Medulla oblongata (tissue), 1 donor: ENCODE measurements at regions not wholly inside any gene's neighbourhood (a gene's known extent, or its start where the extent isn't known, plus 50 kb on each side); places are given as distances from the start of the nearest gene placed in this dataset.

ENCODE experiments used
- DNase-seq: peaks from one replicate; pipeline ENCODE4 v3.0.0-alpha.2; 2015; ENCODE audit errors: extremely low spot score

DNA sequence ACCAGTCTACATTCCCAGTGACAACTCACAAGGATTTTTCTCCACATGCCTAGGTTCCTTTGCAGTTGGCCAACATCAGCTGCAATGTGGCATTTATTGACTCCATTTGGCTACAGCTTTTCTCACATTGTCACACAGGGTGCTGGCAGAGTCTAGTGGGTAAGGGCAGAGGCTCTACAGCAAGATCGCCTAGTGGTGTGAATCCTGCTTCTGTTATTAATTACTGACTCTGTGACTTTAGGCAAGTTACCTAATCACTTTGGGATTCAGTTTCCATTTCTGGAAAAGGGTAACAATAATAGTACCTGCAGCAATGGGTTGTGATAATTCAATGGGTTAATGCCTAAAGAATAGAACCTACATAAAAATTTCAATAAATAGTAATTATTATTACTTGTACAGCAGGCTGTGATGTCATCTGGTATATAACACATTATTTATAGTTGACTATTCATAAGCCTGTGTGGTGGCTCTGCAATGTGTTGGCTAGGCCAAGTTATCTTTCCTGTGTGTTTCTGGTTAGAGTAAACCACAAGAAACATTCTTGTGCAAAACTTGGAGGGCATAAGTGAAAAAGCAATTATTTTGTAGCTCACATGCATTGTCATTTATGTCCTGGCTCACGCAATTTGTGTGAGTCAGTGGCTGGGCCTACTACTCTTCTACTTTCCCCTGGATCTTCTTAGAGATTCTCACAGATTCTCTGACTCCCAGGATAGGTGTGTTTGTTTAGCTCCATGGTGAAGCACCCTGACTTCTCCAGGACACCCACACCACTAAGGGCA lies 59.5 kb downstream of the PTGS2 start:
- DNase-seq, result no peak

DNA sequence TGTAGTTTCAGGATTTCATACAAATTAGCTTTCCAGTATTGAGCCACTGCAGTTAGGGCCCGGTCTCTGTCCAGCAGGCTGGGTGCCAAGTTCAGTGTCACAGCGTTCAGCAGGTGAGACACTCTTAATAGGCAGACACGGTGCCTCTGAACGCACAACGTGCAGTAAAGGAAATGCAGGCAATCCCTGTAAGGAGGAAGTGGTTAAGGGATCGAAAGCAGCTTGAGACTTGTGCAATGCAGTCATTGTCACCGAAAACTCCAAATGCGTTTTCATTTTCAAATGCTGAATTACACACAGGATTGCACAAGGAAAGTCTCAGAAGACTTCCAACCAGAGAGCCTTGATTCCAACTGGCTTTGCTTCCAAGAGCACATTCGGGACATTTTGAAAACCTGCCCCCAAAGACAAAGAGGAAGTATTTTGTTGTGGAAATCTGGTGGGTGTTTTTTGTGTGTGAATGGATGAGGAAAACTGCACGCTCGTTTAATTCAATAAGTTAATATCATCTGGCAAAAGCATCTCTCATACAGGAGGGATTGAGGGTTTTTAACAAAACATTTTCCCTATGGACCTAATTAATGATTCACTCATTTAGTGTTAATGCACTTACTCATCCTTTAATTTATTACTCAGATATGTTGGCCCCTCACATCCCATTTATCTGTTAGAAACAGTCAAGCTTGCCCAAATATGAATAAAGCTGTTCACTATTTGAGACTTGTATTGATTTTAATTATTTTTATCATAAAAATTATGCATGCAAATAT lies 61.6 kb downstream of the PTGS2 start:
- peak; percentile 67 for DNase-seq

DNA sequence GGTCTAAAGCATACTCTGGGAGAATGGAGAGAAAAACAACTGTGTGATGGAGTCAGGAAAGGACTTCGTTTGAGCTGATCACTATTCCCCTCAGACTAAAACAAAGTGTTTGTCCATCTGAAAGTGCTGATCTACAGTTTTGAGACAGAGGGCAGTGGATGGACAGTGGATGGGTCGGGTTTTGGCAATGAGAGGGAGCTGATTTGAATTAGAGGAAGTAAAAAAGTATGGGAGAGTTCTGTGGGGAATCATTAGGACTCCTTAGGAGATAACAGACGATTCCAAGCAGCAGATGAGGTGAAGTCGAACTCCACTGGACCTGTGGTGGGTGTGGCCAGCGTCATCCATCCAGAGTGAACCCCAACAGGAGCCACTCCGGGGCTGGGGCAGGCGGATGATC lies 62.3 kb downstream of the PTGS2 start:
- peak; percentile 40 for DNase-seq

DNA sequence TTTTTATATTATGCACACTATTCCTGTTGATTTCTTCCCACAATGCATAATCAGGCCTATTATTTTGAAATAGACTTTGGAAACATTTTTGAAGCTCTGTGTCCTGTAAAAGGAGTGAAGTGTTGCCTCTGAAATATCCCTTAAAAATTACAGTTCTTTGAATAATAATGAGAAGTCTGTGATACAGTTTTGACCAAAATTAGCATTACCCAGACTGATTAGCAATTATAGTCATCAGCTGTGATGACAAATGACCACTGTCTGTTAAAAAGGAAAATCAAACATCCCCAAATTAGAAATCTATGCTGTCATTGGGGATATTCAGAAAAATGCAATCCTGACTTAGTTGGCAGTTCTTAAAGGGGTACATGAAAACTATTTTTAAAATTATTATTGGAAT lies 63.7 kb downstream of the PTGS2 start:
- DNase-seq, result no peak

DNA sequence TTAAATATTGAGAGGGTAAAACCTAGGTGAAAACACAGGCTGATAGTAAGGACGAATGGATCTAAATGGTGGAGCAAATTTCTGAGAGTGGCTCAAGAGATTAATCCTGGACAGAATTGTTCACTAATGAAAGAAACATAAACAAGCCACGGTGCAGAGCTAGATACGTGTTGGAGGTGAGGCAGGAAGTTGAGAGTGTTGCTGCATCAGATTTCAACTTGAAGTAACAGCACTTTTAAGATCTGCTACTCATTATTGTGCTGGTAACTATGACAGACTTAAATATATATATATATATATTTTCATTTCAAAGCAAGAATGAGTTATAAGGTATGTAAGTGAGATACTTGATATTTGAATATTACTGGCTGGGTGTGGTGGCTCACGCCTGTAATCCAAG lies 64.9 kb downstream of the PTGS2 start:
- no peak for DNase-seq

DNA sequence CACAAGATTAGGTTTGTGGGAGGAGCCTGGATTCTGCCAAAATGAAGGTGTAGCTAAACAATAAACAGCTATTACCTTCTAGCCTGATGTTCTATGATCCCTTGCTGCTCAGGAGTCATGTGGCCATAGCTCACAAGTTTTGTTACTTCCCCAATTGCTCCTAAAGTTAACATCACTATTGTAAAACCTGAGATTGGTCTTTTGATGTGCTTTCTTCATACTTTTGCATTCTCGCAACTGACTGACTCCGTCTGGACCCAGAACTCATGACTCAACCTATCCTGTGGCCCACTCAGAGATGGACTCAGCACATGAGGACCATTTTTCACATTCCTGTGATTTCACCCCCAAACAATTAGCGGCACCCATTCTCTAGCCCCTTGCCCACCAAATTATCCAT lies 69.1 kb downstream of the PTGS2 start:
- DNase-seq, result no peak

DNA sequence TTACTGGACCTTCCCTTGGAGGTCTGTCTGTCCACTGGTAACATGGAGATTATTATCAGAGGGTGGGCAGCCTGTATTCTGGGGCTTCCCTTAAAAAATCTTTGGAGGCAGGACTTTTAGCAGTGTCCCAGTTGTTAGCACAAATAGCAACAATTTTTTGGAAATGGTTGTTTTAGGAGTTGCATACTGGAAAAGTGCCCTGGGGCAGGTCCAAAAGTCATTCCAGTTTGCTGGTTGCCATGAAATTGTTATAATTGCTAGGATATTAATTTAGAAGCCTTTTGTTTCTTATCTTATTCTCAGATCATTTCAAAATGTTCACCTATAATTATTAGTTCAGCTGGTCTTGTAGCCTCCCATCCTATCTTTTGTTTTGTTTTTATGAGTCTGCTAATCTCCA lies 71.0 kb downstream of the PTGS2 start:
- no peak for DNase-seq

DNA sequence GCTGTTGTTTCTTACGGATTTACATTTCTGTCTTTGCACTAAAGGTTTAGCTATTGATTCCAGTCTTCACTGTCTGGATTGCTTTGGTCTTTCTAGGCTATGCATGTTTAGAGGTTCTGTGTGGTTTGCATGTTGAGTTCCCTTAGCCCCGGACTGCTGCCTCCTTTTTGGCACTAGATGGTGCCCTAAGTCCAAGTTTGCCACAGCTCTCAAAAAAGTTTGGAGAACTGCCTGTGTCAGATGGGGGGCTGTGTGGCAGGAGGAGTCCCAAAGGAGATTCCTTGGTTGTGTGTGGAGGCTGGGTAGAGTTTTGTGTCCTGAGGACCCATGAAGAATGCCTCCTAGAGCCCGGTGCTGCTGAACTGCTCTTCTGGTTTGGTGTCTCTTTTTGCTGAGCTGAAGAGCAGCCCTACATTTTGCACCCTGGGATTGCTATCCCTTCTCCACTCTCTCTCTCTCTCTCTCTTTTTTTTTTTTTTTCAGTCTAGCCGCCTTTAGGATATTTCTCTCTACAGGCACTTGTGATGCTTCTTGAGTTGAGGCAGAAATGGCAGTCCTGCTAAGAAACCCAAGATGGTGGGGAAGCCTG lies 74.4 kb downstream of the PTGS2 start:
- peak; percentile 36 for DNase-seq

DNA sequence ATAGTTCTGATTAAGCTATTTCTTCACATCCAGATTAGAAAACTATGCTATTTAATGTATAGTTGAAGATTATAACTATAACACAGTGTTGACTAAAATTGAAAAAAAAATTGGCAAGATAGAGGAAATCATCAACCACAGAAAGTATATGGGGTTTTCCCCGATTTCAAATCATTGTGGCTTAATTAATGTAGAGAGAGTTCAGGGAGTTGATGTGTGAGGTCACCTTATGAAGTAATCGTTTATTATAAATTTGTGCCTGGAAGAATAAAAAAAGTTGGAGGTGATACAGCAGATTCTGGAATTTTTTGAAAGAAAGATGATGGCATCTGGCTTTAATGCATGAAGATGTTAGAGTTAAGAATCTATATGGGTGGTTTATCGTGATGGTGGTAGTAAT lies 84.3 kb downstream of the PTGS2 start:
- DNase-seq, result no peak

DNA sequence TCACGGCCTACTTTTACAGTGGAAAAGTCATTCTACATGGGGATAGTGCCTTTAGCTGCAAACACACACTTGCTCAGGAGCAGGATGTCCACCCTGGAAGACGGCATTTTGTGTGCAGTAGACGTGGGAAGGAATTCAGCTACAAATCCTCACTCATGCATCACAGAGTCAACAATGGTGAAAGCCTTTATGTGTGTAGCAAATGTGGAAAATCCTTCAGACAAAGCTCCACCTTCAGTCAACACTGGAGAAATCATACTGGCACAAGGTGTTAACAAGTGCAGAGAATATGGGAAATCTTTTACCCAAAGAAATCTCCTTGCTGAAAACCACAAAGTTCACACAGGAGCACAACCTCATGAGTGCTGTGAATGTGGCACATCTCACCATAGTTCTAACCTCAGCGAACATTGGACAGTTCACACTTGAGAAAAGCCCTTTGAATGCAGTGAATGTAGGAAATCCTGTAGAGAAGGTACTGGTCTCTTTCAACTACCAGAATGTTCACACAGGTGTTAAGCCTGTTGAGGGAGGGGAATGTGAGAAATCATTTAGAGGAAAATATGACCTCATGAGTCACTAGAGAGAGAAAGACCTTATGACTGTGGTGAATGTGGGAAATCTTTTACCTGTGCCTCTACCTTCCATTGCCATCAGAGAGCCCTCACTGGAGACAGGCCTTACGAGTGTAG lies 101.8 kb downstream of the PTGS2 start:
- DNase-seq, result no peak

DNA sequence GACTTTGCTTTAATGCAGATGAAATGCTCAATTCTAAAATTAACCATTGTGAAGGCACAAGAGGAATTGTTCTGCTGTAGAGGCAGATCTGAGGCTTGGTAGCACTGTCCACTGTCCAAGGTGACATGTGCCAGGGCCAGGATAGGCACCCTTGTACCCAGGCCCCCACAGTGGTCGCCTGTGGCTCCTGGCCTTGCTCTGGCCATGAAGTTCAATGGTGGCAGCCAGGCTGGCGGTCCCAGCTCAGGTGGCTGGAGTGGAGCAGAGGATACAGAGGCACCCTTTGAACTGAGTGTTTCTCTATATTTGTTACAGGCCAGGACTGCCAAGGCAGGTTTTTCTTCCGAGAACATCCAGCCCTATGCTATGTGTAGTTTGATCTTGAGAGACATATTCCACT lies 102.6 kb downstream of the PTGS2 start:
- no peak for DNase-seq

DNA sequence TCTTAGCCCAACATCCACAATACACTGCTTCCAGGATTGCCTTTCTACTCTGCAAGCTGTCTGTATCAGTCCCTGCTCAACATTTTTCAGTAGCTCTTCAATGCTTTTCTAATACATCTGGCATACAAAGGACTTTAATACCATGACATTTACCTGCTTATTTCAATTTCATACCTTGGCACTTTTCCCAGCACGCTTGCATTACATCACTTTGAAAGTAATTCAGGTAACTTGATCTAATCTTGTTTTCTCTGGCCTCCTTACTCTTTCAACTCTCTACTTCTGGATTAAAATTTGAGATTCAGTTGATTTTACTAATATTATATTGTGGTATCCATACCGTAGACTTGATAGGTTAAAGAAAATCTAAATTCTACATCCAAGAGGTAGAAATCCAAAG lies 103.0 kb downstream of the PTGS2 start:
- no peak for DNase-seq

DNA sequence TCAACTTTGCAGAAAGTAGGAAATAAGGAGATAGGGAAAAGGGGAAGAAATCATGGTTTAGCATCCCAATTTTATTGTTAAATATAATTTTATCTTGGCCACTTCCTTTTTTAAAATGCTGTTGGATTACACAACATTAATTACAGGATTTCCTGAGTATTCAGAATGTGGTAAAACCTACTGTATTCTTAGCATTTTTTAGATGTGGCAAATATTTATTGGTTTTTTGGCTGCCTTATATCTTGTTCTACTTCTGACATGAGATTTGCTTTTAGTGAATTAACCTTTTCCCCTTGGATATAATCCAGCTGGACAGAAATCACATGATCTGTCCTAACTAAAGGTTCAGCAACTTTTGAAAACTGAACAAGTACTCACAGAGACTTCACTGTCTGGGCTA lies 104.9 kb downstream of the PTGS2 start:
- DNase-seq, result no peak

DNA sequence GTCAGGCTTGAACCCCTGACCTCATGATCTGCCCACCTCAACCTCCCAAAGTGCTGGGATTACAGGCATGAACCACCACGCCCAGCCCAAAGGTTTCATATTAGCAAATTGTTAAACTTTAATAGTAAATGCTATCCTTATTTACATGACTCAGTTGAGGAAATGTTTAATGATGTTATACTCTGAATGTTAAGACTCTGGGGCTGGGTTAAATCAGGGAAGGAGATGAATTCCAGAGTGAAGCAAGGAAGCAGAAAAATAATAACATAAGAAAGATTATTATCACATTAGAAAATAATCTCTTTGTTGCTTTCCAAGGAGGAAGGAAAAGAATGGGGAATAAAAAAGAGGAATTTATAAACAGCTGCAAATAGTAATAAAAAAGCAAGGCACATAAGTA lies 105.3 kb downstream of the PTGS2 start:
- DNase-seq, result no peak

DNA sequence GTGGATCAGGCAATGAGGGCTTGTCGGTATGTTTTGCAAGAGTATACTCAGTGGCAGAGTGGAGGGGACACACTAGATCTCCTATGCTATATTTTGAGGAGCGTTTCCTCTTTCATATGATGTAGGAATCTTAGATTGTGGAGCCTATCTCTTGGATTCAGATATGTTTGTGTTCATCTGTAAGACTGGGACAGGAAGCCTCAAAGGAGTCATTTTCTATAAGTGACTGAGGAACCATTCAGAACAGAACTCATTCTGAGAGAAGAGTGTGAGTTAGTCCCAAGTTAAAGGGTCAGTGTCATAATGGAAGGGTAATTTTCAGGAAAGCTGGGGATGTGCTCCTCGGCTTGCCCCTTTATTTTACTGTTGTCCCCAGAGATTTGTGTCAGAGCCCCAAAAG lies 107.7 kb downstream of the PTGS2 start:
- no peak for DNase-seq

DNA sequence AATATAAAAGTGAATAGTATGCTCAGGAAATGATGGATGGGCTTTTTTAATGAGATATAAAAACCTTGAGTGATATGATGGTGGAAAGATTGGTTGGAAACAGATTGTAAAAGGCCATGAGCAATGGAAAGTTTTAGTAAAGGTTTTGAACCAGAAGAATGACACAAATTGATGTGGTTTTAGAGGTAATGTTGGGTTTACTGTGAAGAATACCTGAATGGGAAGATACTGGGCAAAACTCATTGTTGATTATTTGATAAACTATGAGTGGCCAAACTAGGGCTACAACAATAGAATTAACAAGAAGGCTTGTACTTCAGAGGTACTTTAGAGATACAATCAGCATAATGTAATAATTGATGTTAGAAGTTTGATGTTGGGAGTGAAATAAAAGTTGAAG lies 108.5 kb downstream of the PTGS2 start:
- DNase-seq, result no peak

DNA sequence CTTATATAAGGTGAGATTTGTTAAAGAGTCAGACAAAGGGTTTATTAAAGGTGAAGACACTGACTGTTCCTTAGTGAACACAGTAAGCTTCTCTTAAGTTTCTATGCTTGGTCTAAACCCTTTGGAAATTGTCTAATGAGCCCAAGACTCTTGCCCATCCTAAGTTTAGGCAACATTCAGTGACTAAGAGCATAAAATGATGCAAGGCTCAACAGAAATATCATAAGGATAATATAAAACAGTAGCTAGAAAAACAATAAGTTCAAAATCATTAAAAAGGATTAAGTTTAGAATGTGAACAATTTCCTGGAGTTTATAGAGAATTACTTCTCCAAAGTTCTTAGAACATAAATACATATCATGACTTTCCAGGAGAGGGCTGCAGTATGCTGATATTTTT lies 108.9 kb upstream of the PDC start:
- no peak for DNase-seq

DNA sequence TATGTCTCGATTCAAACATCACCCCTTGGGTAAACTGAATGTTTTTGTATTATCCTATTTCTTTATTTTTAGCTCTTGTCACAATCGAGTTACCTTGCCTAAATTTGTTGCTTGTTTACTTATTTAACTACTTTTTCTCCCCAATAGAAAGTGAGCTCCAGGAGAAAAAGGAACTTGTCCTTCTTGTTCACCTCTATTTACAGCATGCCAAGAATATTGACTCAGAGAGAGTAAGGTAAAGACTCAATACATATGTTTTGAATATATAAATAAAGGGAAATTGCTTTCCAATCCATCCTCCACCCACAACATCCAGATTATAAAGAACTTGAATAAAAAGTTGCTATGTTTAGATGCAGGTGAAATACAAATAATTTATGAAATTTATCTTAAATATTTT lies 107.3 kb upstream of the PDC start:
- DNase-seq, result no peak

DNA sequence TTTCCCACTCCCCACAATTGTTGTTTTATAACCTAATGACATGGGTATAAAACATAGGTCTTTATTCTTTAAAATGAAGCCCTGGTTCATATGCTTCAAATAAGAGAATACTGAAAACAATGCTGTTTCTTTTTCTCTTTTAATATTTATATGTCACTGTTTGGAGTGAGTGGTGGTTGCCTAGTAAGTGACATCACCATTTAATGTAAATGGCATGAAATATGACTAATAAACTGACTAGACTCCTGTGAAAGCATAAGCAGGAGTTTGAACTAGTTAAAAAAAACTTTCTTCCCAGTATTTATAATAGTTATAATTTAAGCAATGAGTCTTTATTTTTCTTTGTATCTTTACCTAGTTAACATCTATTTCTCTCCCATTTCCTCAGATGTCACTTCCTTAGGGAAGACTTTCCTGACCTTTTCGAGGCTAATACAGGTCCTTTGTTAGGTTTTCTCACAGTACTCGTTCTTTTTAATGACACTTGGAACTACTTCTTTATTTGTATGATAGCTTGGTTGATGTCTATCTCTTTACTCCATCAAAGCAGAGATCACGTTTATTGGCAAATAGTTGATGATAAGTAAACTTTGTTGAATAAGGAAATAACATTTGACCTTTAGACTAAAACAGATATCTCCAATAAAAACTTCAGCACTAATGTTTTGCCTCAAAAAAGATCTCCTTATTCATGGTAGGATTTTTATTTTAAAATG lies 105.4 kb upstream of the PDC start:
- DNase-seq, result no peak

DNA sequence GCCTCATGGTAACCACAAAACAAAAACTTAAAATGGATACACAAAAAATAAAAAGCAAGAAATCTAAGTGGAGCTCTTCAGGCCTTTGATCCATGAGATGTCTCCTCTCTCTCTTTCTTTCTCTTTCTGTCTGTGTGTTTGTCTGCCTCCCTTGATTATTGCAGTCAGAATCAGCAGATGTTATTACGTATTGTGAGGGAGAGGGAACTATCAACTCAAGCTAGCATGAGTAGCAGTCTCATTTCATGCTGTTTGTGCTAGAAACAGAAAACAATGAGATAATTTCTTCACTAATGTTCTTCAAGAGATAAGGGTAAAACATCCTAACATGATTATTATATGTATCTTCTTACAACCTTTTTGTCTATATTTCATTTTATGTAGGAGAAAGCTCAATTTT lies 103.7 kb upstream of the PDC start:
- no peak for DNase-seq

DNA sequence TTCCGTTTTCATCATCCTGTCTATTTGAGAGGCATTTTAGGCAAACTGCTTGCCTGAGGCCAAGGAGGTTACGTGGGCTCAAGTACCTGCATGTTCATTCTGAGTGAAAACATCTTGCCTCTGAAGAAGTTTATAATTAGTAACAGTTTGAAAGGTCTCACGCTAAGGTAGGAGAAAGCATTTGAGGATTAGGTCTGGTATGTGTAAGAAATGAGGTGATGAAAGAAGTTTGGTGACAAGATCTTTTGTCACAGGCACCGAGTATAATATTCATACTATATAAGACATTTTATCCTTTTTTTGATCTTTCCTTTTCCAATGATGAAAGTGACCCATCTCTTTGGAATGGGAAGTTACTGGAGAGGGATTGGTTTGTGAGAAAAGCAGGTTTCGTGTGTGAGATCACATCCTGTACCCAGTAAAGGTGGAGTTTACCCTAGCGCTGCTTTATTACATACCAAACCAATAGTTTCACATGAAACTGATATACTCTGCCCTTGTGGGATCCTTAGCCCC lies 98.7 kb upstream of the PDC start:
- no peak for DNase-seq
